ENCODE measurements at regions not wholly inside any gene's neighbourhood (a gene's known extent, or its start where the extent isn't known, plus 50 kb on each side); places are given as distances from the start of the nearest gene placed in this dataset.

DNA sequence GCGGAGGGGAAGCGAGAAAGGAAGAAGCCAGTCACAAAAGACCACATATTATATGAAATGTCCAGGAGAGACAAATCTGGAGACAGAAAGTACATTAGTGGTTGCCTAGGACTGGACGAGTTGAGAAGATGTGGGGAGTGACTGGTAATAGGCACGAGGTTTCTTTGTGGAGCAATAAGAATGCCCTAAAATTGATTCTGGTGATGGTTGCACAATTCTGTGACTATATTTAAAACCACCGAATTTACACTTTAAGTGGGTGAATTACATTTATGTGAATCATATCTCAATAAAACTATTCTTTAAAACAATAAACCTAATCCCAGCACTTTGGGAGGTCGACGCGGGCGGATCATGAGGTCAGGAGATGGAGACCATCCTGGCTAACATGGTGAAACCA, 63.1 kb downstream of the ZNF281 start:
- ATAC-seq (no peak), DNase-seq (no peak)
- Histone ChIP-seq H3K4me3 (no peak overlapping the region), H3K27me3 (ENCODE audit: insufficient read depth in 3 of 3, low read length in 2 of 3) (no peaks in the 10 kb centered on the region), H3K27ac (no peak overlapping the region), H3K36me3 (ENCODE audit: insufficient read depth in 1 of 2, low read depth in 1 of 2) (no peaks in the 10 kb centered on the region), H3K4me1 (no peaks in the 10 kb centered on the region), H3K9me3 (no peaks in the 10 kb centered on the region)
- no peak for TF ChIP-seq CTCF (IDR thresholded peaks at IDR 0.05)
- WGBS, 3 donors = 88 to 90% (median 88%) methylated on average over 9 of the region's 9 CpGs
- intact Hi-C loops (cut with DNase I) = no loop called here

DNA sequence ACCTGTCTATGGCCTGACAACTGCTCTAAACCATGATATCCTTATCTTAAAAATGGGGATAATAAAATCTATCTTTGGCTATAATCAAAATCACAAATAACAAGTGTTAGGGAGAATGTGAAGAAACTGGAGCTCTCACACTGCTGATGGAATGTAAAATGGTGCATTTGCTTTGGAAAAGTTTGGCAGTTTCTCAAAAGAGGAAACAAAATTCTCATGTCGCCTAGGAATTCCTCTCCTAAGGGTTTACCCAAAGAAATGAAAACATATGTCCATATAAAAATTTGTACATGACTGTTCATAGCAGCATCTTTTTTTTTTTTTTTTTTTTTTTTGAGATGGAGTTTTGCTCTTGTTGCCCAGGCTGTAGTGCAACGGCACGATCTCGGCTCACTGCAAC, 64.3 kb downstream of the ZNF281 start:
- TF ChIP-seq CTCF (IDR thresholded peaks at IDR 0.05) = no peak
- no peak overlapping the region for H3K4me3 ChIP-seq
- no peak for DNase-seq
- no peaks in the 10 kb centered on the region for H3K27me3 ChIP-seq (ENCODE audit: insufficient read depth in 3 of 3, low read length in 2 of 3)
- WGBS, 3 donors = 64 to 89% (median 76%) methylated on average over 1 to 4 of the region's 4 CpGs
- ATAC-seq = no peak
- H3K4me1 ChIP-seq = no peaks in the 10 kb centered on the region
- intact Hi-C loops (cut with DNase I) = no loop called here
- H3K36me3 ChIP-seq (ENCODE audit: insufficient read depth in 1 of 2, low read depth in 1 of 2) = no peaks in the 10 kb centered on the region
- H3K27ac ChIP-seq = no peak overlapping the region
- H3K9me3 ChIP-seq = no peaks in the 10 kb centered on the region

GRCh38 chr1:200343874-200344273, 66.0 kb downstream of the ZNF281 start:
- Histone ChIP-seq H3K27ac (no peak overlapping the region), H3K36me3 (ENCODE audit: insufficient read depth in 1 of 2, low read depth in 1 of 2) (no peaks in the 10 kb centered on the region), H3K27me3 (ENCODE audit: insufficient read depth in 3 of 3, low read length in 2 of 3) (no peaks in the 10 kb centered on the region), H3K4me3 (no peak overlapping the region), H3K9me3 (no peaks in the 10 kb centered on the region), H3K4me1 (no peaks in the 10 kb centered on the region)
- ATAC-seq (no peak), DNase-seq (no peak)
- 96 to 100% (median 99%) methylated on average over 2 of the region's 2 CpGs for WGBS, 3 donors
- TF ChIP-seq CTCF (IDR thresholded peaks at IDR 0.05) = no peak
- intact Hi-C loops (cut with DNase I) = no loop called here

DNA sequence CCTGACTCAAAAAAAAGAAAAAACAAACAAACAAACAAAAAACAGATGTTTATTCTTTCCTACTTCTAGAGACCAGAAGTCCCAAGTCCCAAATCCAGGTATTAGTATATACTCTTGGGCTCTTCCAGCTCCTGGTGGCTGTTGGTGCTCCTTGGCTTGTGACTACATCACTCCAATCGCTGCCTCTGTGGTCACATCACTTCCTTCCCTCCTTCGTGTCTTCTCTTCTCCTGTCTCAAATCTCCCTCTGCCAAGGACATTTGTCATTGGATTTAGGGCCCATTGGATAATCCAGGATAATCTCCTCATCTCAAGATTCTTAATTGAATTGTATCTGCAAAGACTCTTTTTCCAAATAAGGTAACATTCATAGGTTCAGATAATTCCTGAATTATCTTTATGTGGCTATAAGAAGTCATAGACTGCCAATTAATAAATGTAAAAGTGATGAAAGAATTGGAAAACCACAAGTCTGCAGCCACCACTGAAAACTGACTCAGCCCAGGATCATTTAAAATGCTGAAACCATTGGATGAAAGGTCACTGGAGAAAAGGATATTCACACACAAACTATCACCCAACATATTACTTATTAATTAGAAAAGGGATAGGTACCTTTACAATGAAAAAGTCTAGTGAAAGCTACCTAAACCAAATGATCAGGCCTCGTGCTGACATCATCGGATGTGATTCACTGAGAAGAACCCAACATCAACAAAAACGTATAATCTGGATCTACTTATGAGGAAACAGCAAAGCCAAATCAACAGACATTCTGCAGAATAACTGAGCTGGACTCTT, 67.1 kb downstream of the ZNF281 start:
- Histone ChIP-seq H3K27me3 (ENCODE audit: insufficient read depth in 3 of 3, low read length in 2 of 3) (no peaks in the 10 kb centered on the region), H3K36me3 (ENCODE audit: insufficient read depth in 1 of 2, low read depth in 1 of 2) (no peaks in the 10 kb centered on the region), H3K4me1 (no peaks in the 10 kb centered on the region), H3K9me3 (no peaks in the 10 kb centered on the region), H3K4me3 (no peak overlapping the region), H3K27ac (no peak overlapping the region)
- no peak for ATAC-seq
- 79 to 87% (median 86%) methylated on average over 5 of the region's 5 CpGs for WGBS, 3 donors
- TF ChIP-seq CTCF (IDR thresholded peaks at IDR 0.05) = no peak
- intact Hi-C loops (cut with DNase I) = no loop called here
- no peak for DNase-seq

DNA sequence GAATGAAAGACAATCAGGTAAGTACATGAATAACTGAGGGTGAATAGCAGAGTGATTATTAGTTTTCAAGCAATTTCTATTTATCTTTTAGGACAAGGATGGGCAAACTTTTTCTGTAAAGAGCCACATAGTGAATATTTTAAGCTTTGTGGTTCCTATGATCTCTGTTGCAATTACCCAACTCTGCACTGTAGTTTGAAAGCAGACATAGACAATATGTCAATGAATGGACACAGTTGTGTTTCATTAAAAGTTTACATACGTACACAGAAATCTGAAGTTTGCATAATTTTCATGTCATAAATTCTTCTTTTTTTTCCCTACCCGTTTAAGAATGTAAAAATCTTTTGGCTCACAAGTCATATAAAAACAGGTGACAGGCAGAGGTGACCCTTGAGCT, 71.4 kb downstream of the ZNF281 start:
- ATAC-seq (no peak), DNase-seq (no peak)
- TF ChIP-seq CTCF (IDR thresholded peaks at IDR 0.05) = no peak
- Histone ChIP-seq H3K27ac (no peak overlapping the region), H3K27me3 (ENCODE audit: insufficient read depth in 3 of 3, low read length in 2 of 3) (no peaks in the 10 kb centered on the region), H3K9me3 (no peaks in the 10 kb centered on the region), H3K36me3 (ENCODE audit: insufficient read depth in 1 of 2, low read depth in 1 of 2) (no peaks in the 10 kb centered on the region), H3K4me1 (no peaks in the 10 kb centered on the region), H3K4me3 (no peak overlapping the region)
- 57 to 61% (median 60%) methylated on average over 2 of the region's 2 CpGs for WGBS, 3 donors
- intact Hi-C loops (cut with DNase I) = no loop called here
